ENCODE measurements at regions not wholly inside any gene's neighbourhood (a gene's known extent, or its start where the extent isn't known, plus 50 kb on each side); places are given as distances from the start of the nearest gene placed in this dataset.

- H3K9me3 ChIP-seq, result no peaks in the 10 kb centered on the region
- 91% methylated on average over 2 of the region's 2 CpGs for WGBS
- H3K27ac ChIP-seq (replicated peaks in 1 of 4), result no peak overlapping the region
- TF ChIP-seq POLR2A (IDR thresholded peaks at IDR 0.05; ENCODE audit: low read depth), result no peak
- TF ChIP-seq EP300 (IDR thresholded peaks at IDR 0.05), result no peak
- TF ChIP-seq, protein P1, sequence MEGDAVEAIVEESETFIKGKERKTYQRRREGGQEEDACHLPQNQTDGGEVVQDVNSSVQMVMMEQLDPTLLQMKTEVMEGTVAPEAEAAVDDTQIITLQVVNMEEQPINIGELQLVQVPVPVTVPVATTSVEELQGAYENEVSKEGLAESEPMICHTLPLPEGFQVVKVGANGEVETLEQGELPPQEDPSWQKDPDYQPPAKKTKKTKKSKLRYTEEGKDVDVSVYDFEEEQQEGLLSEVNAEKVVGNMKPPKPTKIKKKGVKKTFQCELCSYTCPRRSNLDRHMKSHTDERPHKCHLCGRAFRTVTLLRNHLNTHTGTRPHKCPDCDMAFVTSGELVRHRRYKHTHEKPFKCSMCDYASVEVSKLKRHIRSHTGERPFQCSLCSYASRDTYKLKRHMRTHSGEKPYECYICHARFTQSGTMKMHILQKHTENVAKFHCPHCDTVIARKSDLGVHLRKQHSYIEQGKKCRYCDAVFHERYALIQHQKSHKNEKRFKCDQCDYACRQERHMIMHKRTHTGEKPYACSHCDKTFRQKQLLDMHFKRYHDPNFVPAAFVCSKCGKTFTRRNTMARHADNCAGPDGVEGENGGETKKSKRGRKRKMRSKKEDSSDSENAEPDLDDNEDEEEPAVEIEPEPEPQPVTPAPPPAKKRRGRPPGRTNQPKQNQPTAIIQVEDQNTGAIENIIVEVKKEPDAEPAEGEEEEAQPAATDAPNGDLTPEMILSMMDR (IDR thresholded peaks at IDR 0.05), result no peak
- TF ChIP-seq POLR2AphosphoS5 (IDR thresholded peaks at IDR 0.05), result no peak
- no peak overlapping the region for H3K4me3 ChIP-seq
- H3K4me1 ChIP-seq, result no peaks in the 10 kb centered on the region
- no peaks in the 10 kb centered on the region for H3K36me3 ChIP-seq
- intact Hi-C loops (cut with DNase I), result loop anchor here (5.0 kb wide), 1 partner anchor 535 kb away; the partner anchor contains the start of gene TFAP2B
- DNase-seq (ENCODE audit: extremely low spot score), result no peak
- peaks cover 0 to 4% (median 0%) of the 10 kb centered on the region in 4 donors for H3K27me3 ChIP-seq
These were observed 533.9 kb downstream of the TFAP2B start for GRCh38 chr6:51352506-51353029.

DNA sequence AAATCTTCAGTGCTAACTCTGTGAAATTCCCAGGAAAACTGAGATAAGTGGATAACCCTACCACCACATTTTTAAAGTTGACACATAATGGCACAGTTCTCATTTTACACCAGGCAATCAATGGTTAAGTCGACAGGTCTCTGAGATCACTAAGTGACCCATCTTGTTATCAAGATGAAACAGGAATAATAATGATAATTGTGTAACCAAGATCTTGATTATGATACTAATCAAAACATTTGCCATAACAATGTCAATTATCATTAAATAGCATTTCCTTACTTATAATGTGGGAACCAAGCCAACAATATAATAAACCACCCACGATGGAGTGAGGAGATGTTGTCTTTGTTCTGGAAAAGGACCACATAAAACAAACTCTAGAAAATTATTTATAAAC is 541.6 kb downstream of the TFAP2B start:
- peaks cover 0 to 6% (median 0%) of the 10 kb centered on the region in 4 donors for H3K27me3 ChIP-seq
- intact Hi-C loops (cut with DNase I), result no loop called here
- DNase-seq (ENCODE audit: extremely low spot score), result no peak

GRCh38 chr6:51365566-51365965 is 546.9 kb downstream of the TFAP2B start:
- Histone ChIP-seq H3K27ac (replicated peaks in 1 of 4) (no peak overlapping the region), H3K27me3 (no peaks in the 10 kb centered on the region), H3K9me3 (no peaks in the 10 kb centered on the region), H3K4me1 (no peaks in the 10 kb centered on the region), H3K4me3 (no peak overlapping the region), H3K36me3 (no peaks in the 10 kb centered on the region)
- intact Hi-C loops (cut with DNase I), result no loop called here
- TF ChIP-seq, protein P1 (IDR thresholded peaks at IDR 0.05), result no peak
- no peak for TF ChIP-seq POLR2A (IDR thresholded peaks at IDR 0.05; ENCODE audit: low read depth)
- no peak for TF ChIP-seq POLR2AphosphoS5 (IDR thresholded peaks at IDR 0.05)
- no peak for TF ChIP-seq EP300 (IDR thresholded peaks at IDR 0.05)
- no peak for DNase-seq (ENCODE audit: extremely low spot score)

More for the DNA sequence above, 541.6 kb downstream of the TFAP2B start:
- Histone ChIP-seq H3K4me1 (no peaks in the 10 kb centered on the region), H3K4me3 (no peak overlapping the region), H3K9me3 (no peaks in the 10 kb centered on the region), H3K36me3 (no peaks in the 10 kb centered on the region), H3K27ac (replicated peaks in 1 of 4) (no peak overlapping the region)
- TF ChIP-seq POLR2A (IDR thresholded peaks at IDR 0.05; ENCODE audit: low read depth) (no peak), POLR2AphosphoS5 (IDR thresholded peaks at IDR 0.05) (no peak), EP300 (IDR thresholded peaks at IDR 0.05) (no peak)
- TF ChIP-seq, protein P1 (IDR thresholded peaks at IDR 0.05), result no peak
- 28% methylated on average over 2 of the region's 2 CpGs for WGBS

DNA sequence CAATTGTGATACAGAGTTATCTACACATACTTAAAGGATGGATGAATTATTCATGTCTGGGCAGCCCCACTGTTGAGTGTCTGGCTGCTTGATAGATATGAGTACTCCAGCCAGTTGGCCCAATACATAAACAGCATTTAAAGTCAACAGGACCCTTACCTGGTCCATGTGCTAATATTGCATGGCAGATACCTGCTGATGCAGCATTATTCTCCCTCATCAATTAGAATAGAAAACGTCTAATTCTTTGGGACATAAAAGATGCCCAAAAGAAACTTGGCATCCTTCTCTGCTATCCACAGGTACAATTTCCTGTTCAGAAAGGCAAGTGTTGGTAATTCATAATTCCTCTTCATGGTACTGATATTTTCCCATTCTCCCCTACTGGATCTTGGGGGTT is 550.8 kb downstream of the TFAP2B start:
- whole genome bisulfite sequencing, result 94% methylated on average over 1 of the region's 1 CpG
- H3K9me3 ChIP-seq, result no peaks in the 10 kb centered on the region
- no peaks in the 10 kb centered on the region for H3K4me1 ChIP-seq
- intact Hi-C loops (cut with DNase I), result no loop called here
- no peak for TF ChIP-seq EP300 (IDR thresholded peaks at IDR 0.05)
- no peak for TF ChIP-seq POLR2AphosphoS5 (IDR thresholded peaks at IDR 0.05)
- TF ChIP-seq, protein P1 (IDR thresholded peaks at IDR 0.05), result no peak
- no peak for TF ChIP-seq POLR2A (IDR thresholded peaks at IDR 0.05; ENCODE audit: low read depth)
- H3K27me3 ChIP-seq, result no peaks in the 10 kb centered on the region
- H3K36me3 ChIP-seq, result no peaks in the 10 kb centered on the region
- H3K27ac ChIP-seq (replicated peaks in 1 of 4), result no peak overlapping the region
- DNase-seq (ENCODE audit: extremely low spot score), result no peak
- no peak overlapping the region for H3K4me3 ChIP-seq

DNA sequence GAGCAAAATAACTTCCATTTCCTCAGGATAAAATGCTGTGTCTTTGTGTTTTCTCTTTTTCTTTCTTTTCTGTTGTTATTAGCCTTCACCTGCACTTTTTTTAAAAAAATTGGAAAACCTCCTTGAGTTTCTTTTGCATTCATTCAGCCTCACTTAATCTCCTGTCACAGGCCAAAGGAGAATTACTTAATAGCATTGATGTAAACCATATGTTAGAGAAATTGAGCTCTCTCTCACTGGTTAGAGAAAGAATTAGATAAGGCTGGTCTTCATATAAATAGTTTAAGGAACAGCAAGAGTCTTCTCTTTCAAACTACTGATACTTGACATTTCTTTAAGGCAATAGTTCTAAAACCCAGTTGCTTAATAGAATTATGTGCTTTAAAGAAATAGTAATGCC is 564.2 kb downstream of the TFAP2B start:
- Histone ChIP-seq H3K4me1 (no peaks in the 10 kb centered on the region), H3K9me3 (peaks cover 0 to 13% (median 4%) of the 10 kb centered on the region in 4 donors), H3K36me3 (no peaks in the 10 kb centered on the region), H3K27ac (replicated peaks in 1 of 4) (no peak overlapping the region), H3K27me3 (no peaks in the 10 kb centered on the region), H3K4me3 (no peak overlapping the region)
- no peak for DNase-seq (ENCODE audit: extremely low spot score)
- TF ChIP-seq, protein P1 (IDR thresholded peaks at IDR 0.05), result no peak
- TF ChIP-seq EP300 (IDR thresholded peaks at IDR 0.05), result no peak
- TF ChIP-seq POLR2AphosphoS5 (IDR thresholded peaks at IDR 0.05), result no peak
- no peak for TF ChIP-seq POLR2A (IDR thresholded peaks at IDR 0.05; ENCODE audit: low read depth)
- intact Hi-C loops (cut with DNase I), result no loop called here
